ENCODE measurements at regions not wholly inside any gene's neighbourhood (a gene's known extent, or its start where the extent isn't known, plus 50 kb on each side); places are given as distances from the start of the nearest gene placed in this dataset.

- no peak for TF ChIP-seq CTCF (IDR thresholded peaks at IDR 0.05; ENCODE audit: low read depth, low read length)
- no peak for TF ChIP-seq MAX (IDR thresholded peaks at IDR 0.05; ENCODE audit: low read depth, low read length)
- TF ChIP-seq MYC (IDR thresholded peaks at IDR 0.05; ENCODE audit: low read depth, low read length), result no peak
Observed at GRCh38 chrX:4238916-4239315, 525.5 kb upstream of the PRKX start.
